NCI-H1694 treated with DMSO at 0.1 percent for 48 hours (cell line): ENCODE measurements at regions not wholly inside any gene's neighbourhood (a gene's known extent, or its start where the extent isn't known, plus 50 kb on each side); places are given as distances from the start of the nearest gene placed in this dataset.
"Not testable (repeated sequence)": the region's sequence is repeated elsewhere in the genome, so short reads cannot be mapped to it uniquely, and the experiment has no call there.

Experiments used
- DNase-seq: peaks from one replicate; lab custom pipeline; 2025; lab: John Stamatoyannopoulos, UW

DNA sequence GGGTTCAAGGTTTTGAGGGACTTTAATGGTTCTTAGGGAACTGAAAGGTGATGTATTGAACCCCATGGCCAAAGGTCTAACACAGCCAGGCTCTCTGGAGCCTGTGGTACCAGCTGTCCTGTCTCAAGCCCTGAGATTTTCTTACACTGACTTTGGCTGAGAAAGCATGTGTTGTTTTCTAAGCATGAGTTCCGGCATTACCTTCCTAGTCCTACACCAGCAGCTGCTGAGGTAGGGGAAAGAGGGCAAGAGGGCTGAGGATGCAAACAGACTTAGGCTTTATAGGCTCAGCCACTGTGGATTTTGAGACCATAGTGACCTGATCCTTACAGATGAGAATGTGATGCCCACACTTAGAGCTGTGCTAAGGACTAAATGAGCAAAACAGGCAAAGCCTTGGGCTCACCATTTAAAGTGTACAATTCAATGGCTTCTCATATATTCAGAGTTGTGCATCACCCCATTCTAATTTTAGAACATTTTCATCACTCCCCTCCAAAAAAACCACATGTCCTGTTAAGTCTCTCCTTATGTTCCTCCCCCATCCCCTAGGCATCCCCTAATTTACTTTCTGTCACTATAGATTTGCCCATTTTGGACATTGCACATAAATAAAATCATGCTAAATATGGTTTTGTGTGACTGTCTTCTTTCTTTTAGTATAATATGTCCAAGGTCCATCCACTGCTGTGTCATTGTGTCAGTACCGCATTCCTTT, 99.7 kb upstream of the OTOS start:
- DNase-seq: no peak

GRCh38 chr2:240240781-240241180, 100.3 kb upstream of the OTOS start:
- no peak for DNase-seq

- no peak for DNase-seq
Measured at GRCh38 chr2:240241572-240241971, 101.1 kb upstream of the OTOS start.

- not testable (repeated sequence) for DNase-seq
Measured at GRCh38 chr2:240243049-240243448, 102.6 kb upstream of the OTOS start.

- no peak for DNase-seq
Measured at GRCh38 chr2:240244543-240244942, 104.1 kb upstream of the OTOS start.

GRCh38 chr2:240245184-240245583, 104.7 kb upstream of the OTOS start:
- no peak for DNase-seq

DNA sequence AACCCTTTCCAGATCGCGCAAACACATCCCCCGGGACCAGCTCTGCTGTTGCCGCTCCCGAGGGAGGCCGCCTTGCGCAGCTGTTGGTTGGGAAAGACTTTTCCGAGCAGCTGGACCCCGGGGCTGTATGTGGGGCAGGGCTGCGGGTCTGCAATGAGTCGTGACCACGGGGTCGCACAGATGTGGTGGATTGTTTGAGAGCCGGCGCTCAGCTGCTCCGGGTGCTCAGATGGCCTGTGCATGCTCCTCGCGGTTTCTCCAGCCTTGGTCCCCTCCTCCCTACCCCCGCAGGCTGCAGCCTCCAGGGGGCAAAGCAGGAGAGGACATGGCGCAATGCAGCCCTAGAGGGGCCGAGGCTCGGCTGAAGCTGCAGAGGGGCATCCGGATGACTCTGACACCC, 105.2 kb upstream of the OTOS start:
- no peak for DNase-seq

- no peak for DNase-seq
Measured at GRCh38 chr2:240246173-240246820, 105.8 kb upstream of the OTOS start.

- DNase-seq: no peak
Measured at GRCh38 chr2:240247241-240247867, 106.9 kb upstream of the OTOS start.

DNA sequence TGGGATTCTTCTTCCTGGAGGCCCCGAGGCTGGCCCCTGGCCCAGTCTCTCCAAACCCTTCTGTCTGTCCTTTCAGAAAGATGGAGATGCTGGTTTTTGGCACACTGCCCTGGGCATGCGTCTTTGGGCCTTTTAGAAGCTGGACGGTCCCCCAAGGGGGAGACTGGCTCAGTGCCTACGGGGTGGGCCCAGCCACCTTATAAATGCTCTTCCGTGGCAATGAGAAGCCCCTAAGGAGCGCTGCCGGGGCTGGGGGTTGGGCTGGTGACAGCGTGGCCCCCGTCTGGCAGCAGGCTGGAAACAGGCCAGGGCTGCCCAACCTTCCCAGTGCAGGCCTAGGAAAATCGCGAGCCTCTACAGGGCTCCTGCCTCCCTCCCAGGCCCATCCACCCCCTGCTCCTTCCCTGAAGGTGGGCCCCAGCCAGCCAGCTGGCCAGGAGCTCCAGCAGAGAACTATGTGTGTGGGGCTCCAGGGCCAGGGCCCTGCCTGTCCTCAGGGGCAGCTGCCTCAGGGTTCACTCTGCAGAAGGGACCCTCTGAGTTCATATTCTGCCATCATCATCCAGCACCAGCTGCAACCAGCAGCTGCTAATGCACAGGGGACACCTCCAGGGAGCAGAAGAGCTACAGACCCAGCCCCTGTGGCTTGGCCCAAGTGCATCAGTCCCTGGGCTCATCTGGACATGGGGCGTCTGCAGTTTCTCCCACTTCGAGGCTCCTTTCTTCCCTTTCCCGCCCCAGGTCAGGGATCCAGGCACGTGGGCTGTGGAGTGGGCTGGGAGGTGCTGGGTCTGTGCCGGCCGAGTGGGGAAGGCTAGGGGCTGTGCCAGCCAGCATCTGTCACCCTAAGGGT, 107.6 kb upstream of the OTOS start:
- DNase-seq: no peak

GRCh38 chr2:240248721-240249422, 108.4 kb upstream of the OTOS start:
- DNase-seq: no peak

GRCh38 chr2:240249423-240250149, 109.1 kb upstream of the OTOS start:
- DNase-seq: no peak

GRCh38 chr2:240250150-240250984, 109.9 kb upstream of the OTOS start:
- no peak for DNase-seq

- DNase-seq: no peak
Measured at GRCh38 chr2:240250985-240251847, 110.8 kb upstream of the OTOS start.

- DNase-seq: no peak
Measured at GRCh38 chr2:240251848-240252190, 111.4 kb upstream of the OTOS start.

DNA sequence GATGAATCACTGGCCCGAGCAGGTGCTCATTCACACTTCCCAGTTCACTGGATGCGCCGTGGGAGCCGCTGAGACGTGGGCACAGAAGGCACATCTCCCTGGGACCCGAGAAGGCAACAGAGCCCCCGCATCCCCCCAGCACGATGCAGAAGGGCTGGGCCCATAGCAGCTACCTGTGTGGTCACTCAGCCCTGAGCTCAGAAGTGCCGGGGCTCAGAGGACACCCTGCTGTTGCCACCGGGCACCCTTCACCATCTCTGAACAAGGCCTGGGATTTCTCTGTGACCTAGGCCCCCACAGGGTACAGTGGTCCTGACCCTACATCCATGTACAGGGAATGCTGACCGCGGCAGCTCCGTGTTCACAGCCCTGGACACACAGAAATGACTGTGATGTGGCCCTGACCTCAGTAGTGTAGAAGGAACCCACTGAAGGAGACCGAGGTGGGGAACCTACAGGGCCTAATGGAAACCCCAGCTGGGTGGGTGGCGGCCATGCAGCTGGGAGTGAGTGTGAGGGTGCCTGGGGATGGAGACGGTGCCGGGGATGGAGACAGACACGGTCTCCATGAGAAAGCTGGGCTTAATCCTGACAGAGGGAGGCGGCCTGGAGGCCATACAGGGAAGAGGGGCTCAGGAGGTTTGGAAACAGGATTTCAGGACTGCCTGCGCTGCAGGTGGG, 111.9 kb upstream of the OTOS start:
- DNase-seq: no peak

DNA sequence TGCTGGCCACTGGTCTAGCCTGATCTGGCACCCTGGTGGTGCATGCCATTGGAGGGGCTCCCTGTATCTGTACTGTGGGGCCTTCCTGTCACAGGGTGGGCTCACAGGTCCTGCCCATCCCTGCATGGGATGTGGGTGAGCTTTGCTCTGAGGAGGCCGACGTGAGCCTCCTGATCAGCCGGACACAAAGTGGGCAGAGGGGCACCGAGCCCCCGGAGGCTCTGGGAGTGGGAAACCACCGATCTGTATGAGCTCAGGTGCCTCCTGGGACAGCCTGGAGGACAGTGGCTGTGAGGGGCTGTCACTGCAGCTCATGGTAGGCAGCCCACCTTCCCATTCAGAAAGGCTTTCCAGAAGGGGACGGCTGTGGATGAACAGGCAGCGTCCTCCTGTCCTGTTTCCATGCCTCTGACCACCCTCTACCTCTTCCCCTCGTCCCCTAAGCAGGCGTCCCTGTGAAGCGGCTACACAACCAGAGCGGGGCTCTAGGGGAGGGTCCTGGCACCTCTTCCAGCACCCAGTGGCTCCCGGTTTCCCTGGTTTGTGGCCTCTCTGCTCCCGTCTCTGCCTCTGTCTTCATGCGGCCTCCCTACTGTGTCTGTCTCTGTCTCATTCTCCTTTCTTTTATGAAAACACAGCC, 112.5 kb upstream of the OTOS start:
- DNase-seq: no peak

DNA sequence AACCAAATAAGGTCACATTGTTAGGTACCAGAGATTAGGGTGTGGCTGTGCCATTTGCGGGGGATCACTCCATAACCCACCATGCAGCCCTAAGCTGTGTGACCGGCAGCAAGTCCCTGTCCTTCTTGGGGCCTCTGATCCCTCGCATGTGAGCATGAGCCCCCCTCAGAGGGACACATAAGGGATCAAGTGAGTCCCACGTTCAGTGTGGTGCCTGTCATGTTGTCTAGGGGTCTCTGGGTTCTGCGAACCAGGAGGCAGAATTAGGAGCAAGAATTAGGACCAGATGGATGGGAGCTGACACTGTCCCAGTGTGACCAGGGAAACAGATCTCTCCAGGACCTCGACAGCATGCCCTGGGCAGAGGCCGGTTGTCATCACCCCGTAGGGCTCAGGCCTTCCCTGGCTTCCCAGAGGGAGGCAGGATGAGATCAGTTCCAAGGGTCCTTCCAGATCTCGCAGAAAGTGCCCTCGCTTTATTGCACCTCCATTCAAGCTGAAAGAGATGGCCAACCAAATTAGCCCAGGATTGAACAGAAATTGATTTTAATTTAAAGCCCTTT, 113.2 kb upstream of the OTOS start:
- DNase-seq: no peak
